Activated CD4-positive, alpha-beta memory T cell treated with anti-CD3 and anti-CD28 coated beads, Interleukin-2, amount 10 ng/mL, durations not matched to agents 7 days and 5 days (primary cell): ENCODE measurements at regions not wholly inside any gene's neighbourhood (a gene's known extent, or its start where the extent isn't known, plus 50 kb on each side); places are given as distances from the start of the nearest gene placed in this dataset.
"Not testable (repeated sequence)": the region's sequence is repeated elsewhere in the genome, so short reads cannot be mapped to it uniquely, and the experiment has no call there.

Experiments
- CTCF ChIA-PET: fragments of 350-600 bp; sonication (Branson Sonifier 250); formaldehyde crosslinking; loops from one replicate; lab custom pipeline; 2021; ENCODE audit warnings: antibody characterized with exemption, inconsistent platforms; lab: Charles Lee
- POLR2A ChIA-PET: fragments of 350-600 bp; sonication (Branson Sonifier 250); formaldehyde crosslinking; loops from one replicate; lab custom pipeline; 2021; ENCODE audit warnings: antibody characterized with exemption; lab: Charles Lee
- DNase-seq: peaks from one replicate; pipeline ENCODE4 v3.0.0-alpha.2; 2020
- H3K27ac Mint-ChIP-seq: one replicate; pipeline ENCODE4 v1.8.0; 2021; ENCODE audit warnings: mild to moderate bottlenecking, mixed read lengths
- H3K27me3 Mint-ChIP-seq: one replicate; pipeline ENCODE4 v1.8.0; 2021; ENCODE audit warnings: mixed read lengths
- H3K36me3 Mint-ChIP-seq: one replicate; pipeline ENCODE4 v1.8.0; 2021; ENCODE audit warnings: low read depth, mixed read lengths
- H3K4me1 Mint-ChIP-seq: one replicate; pipeline ENCODE4 v1.8.0; 2021; ENCODE audit warnings: mixed read lengths
- H3K4me3 Mint-ChIP-seq: one replicate; pipeline ENCODE4 v1.8.0; 2021; ENCODE audit warnings: mild to moderate bottlenecking, mixed read lengths
- H3K9me3 Mint-ChIP-seq: one replicate; pipeline ENCODE4 v1.8.0; 2021; ENCODE audit warnings: mixed read lengths

GRCh38 chr6:50966986-50967385, 148.3 kb downstream of the TFAP2B start:
- ChIA-PET POLR2A (no interaction called here), CTCF (no interaction called here)
- Mint-ChIP-seq H3K27me3 (no peaks in the 10 kb centered on the region), H3K27ac (no peak overlapping the region), H3K36me3 (no peaks in the 10 kb centered on the region), H3K4me3 (no peak overlapping the region), H3K4me1 (no peaks in the 10 kb centered on the region), H3K9me3 (no peaks in the 10 kb centered on the region)
- no peak for DNase-seq

GRCh38 chr6:50968246-50968645, 149.6 kb downstream of the TFAP2B start:
- H3K27ac Mint-ChIP-seq, H3K4me1 Mint-ChIP-seq, H3K9me3 Mint-ChIP-seq, H3K36me3 Mint-ChIP-seq, H3K4me3 Mint-ChIP-seq, POLR2A ChIA-PET, DNase-seq, H3K27me3 Mint-ChIP-seq: not testable (repeated sequence)
- CTCF ChIA-PET = interaction anchor here (0.7 kb wide), 1 partner anchor 697 kb away, joined by 3 read pairs; no protein-coding TSS in a partner anchor

GRCh38 chr6:50970908-50971307, 152.2 kb downstream of the TFAP2B start:
- Mint-ChIP-seq H3K9me3 (no peaks in the 10 kb centered on the region), H3K4me3 (no peak overlapping the region), H3K27me3 (no peaks in the 10 kb centered on the region), H3K4me1 (no peaks in the 10 kb centered on the region), H3K36me3 (no peaks in the 10 kb centered on the region), H3K27ac (no peak overlapping the region)
- POLR2A ChIA-PET = no interaction called here
- DNase-seq = no peak
- CTCF ChIA-PET = no interaction called here

GRCh38 chr6:50973464-50973863, 154.8 kb downstream of the TFAP2B start:
- Mint-ChIP-seq H3K27me3 (no peaks in the 10 kb centered on the region), H3K4me3 (no peak overlapping the region), H3K27ac (no peak overlapping the region), H3K9me3 (no peaks in the 10 kb centered on the region), H3K36me3 (no peaks in the 10 kb centered on the region), H3K4me1 (no peaks in the 10 kb centered on the region)
- ChIA-PET CTCF (no interaction called here), POLR2A (no interaction called here)
- DNase-seq = no peak

- ChIA-PET POLR2A (no interaction called here), CTCF (no interaction called here)
- Mint-ChIP-seq H3K36me3 (no peaks in the 10 kb centered on the region), H3K4me3 (no peak overlapping the region), H3K27ac (no peak overlapping the region), H3K4me1 (no peaks in the 10 kb centered on the region), H3K27me3 (no peaks in the 10 kb centered on the region), H3K9me3 (no peaks in the 10 kb centered on the region)
- no peak for DNase-seq
Measured at GRCh38 chr6:50974319-50974718, 155.6 kb downstream of the TFAP2B start.

GRCh38 chr6:50975216-50975615, 156.5 kb downstream of the TFAP2B start:
- no peak for DNase-seq
- H3K9me3 Mint-ChIP-seq = no peaks in the 10 kb centered on the region
- no peaks in the 10 kb centered on the region for H3K36me3 Mint-ChIP-seq
- no peak overlapping the region for H3K27ac Mint-ChIP-seq
- no peaks in the 10 kb centered on the region for H3K27me3 Mint-ChIP-seq
- ChIA-PET POLR2A (no interaction called here), CTCF (no interaction called here)
- no peak overlapping the region for H3K4me3 Mint-ChIP-seq
- H3K4me1 Mint-ChIP-seq = no peaks in the 10 kb centered on the region

GRCh38 chr6:50976907-50977306, 158.2 kb downstream of the TFAP2B start:
- no peaks in the 10 kb centered on the region for H3K4me1 Mint-ChIP-seq
- DNase-seq = no peak
- ChIA-PET POLR2A (no interaction called here), CTCF (no interaction called here)
- no peaks in the 10 kb centered on the region for H3K27me3 Mint-ChIP-seq
- H3K36me3 Mint-ChIP-seq = no peaks in the 10 kb centered on the region
- no peaks in the 10 kb centered on the region for H3K9me3 Mint-ChIP-seq
- H3K4me3 Mint-ChIP-seq = no peak overlapping the region
- H3K27ac Mint-ChIP-seq = no peak overlapping the region

- H3K4me1 Mint-ChIP-seq = no peaks in the 10 kb centered on the region
- no peak for DNase-seq
- H3K9me3 Mint-ChIP-seq = no peaks in the 10 kb centered on the region
- H3K27ac Mint-ChIP-seq = no peak overlapping the region
- no peaks in the 10 kb centered on the region for H3K27me3 Mint-ChIP-seq
- H3K4me3 Mint-ChIP-seq = no peak overlapping the region
- POLR2A ChIA-PET = no interaction called here
- CTCF ChIA-PET = no interaction called here
- no peaks in the 10 kb centered on the region for H3K36me3 Mint-ChIP-seq
Measured at GRCh38 chr6:50977796-50978195, 159.1 kb downstream of the TFAP2B start.

- ChIA-PET POLR2A (no interaction called here), CTCF (no interaction called here)
- DNase-seq = no peak
- H3K27ac Mint-ChIP-seq = no peak overlapping the region
- H3K4me3 Mint-ChIP-seq = no peak overlapping the region
- no peaks in the 10 kb centered on the region for H3K36me3 Mint-ChIP-seq
- H3K4me1 Mint-ChIP-seq = no peaks in the 10 kb centered on the region
- no peaks in the 10 kb centered on the region for H3K27me3 Mint-ChIP-seq
- H3K9me3 Mint-ChIP-seq = no peaks in the 10 kb centered on the region
Measured at GRCh38 chr6:50978380-50979170, 159.9 kb downstream of the TFAP2B start.

GRCh38 chr6:50979171-50979525, 160.5 kb downstream of the TFAP2B start:
- ChIA-PET CTCF (no interaction called here), POLR2A (no interaction called here)
- DNase-seq = no peak
- Mint-ChIP-seq H3K36me3 (no peaks in the 10 kb centered on the region), H3K27me3 (no peaks in the 10 kb centered on the region), H3K4me3 (no peak overlapping the region), H3K9me3 (no peaks in the 10 kb centered on the region), H3K4me1 (no peaks in the 10 kb centered on the region), H3K27ac (no peak overlapping the region)

- no peak overlapping the region for H3K27ac Mint-ChIP-seq
- H3K4me3 Mint-ChIP-seq = no peak overlapping the region
- no peak for DNase-seq
- H3K36me3 Mint-ChIP-seq = no peaks in the 10 kb centered on the region
- CTCF ChIA-PET = no interaction called here
- POLR2A ChIA-PET = no interaction called here
- H3K9me3 Mint-ChIP-seq = no peaks in the 10 kb centered on the region
- no peaks in the 10 kb centered on the region for H3K4me1 Mint-ChIP-seq
- no peaks in the 10 kb centered on the region for H3K27me3 Mint-ChIP-seq
Measured at GRCh38 chr6:50984135-50984534, 165.5 kb downstream of the TFAP2B start.

GRCh38 chr6:50986319-50986718, 167.6 kb downstream of the TFAP2B start:
- no peaks in the 10 kb centered on the region for H3K36me3 Mint-ChIP-seq
- no peaks in the 10 kb centered on the region for H3K9me3 Mint-ChIP-seq
- H3K27me3 Mint-ChIP-seq = no peaks in the 10 kb centered on the region
- H3K4me1 Mint-ChIP-seq = no peaks in the 10 kb centered on the region
- POLR2A ChIA-PET = no interaction called here
- no peak overlapping the region for H3K4me3 Mint-ChIP-seq
- no peak for DNase-seq
- no peak overlapping the region for H3K27ac Mint-ChIP-seq
- CTCF ChIA-PET = no interaction called here

- POLR2A ChIA-PET = no interaction called here
- Mint-ChIP-seq H3K27me3 (no peaks in the 10 kb centered on the region), H3K4me1 (no peaks in the 10 kb centered on the region), H3K4me3 (no peak overlapping the region), H3K27ac (no peak overlapping the region), H3K36me3 (no peaks in the 10 kb centered on the region), H3K9me3 (no peaks in the 10 kb centered on the region)
- no peak for DNase-seq
- CTCF ChIA-PET = no interaction called here
Measured at GRCh38 chr6:50989123-50989522, 170.5 kb downstream of the TFAP2B start.

- no peak overlapping the region for H3K4me3 Mint-ChIP-seq
- no peaks in the 10 kb centered on the region for H3K4me1 Mint-ChIP-seq
- H3K27me3 Mint-ChIP-seq = no peaks in the 10 kb centered on the region
- H3K27ac Mint-ChIP-seq = no peak overlapping the region
- H3K36me3 Mint-ChIP-seq = no peaks in the 10 kb centered on the region
- ChIA-PET POLR2A (no interaction called here), CTCF (no interaction called here)
- no peak for DNase-seq
- H3K9me3 Mint-ChIP-seq = no peaks in the 10 kb centered on the region
Measured at GRCh38 chr6:50990750-50991446, 172.2 kb downstream of the TFAP2B start.
